ENCODE measurements at regions not wholly inside any gene's neighbourhood (a gene's known extent, or its start where the extent isn't known, plus 50 kb on each side); places are given as distances from the start of the nearest gene placed in this dataset.

DNA sequence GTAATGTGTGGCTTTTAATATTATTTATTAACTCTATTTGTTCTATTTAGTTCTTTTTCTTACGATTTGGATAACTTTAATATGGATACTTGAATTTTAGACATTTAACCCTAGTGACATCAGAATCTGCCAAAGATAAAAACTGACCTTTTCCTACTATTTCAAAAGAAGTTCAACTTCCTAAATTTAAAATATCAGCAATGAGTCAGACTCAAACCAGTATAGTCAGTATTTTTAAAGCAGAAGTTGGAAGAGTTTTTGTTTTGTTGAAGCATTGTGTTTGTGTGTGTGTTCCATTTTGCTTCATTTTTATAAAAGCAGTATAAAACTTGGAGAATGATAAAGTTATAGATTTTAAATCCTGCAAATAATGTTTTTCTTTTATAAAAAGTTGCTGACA is 251.8 kb upstream of the RASA1 start:
- no peaks in the 10 kb centered on the region for H3K4me1 ChIP-seq
- no peak overlapping the region for H3K9ac ChIP-seq
- H3K4me2 ChIP-seq (ENCODE audit: low read length), result no peak overlapping the region
- TF ChIP-seq, protein P1, sequence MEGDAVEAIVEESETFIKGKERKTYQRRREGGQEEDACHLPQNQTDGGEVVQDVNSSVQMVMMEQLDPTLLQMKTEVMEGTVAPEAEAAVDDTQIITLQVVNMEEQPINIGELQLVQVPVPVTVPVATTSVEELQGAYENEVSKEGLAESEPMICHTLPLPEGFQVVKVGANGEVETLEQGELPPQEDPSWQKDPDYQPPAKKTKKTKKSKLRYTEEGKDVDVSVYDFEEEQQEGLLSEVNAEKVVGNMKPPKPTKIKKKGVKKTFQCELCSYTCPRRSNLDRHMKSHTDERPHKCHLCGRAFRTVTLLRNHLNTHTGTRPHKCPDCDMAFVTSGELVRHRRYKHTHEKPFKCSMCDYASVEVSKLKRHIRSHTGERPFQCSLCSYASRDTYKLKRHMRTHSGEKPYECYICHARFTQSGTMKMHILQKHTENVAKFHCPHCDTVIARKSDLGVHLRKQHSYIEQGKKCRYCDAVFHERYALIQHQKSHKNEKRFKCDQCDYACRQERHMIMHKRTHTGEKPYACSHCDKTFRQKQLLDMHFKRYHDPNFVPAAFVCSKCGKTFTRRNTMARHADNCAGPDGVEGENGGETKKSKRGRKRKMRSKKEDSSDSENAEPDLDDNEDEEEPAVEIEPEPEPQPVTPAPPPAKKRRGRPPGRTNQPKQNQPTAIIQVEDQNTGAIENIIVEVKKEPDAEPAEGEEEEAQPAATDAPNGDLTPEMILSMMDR (IDR thresholded peaks at IDR 0.05), result no peak
- H3K36me3 ChIP-seq (ENCODE audit: control insufficient read depth, insufficient read depth, low read length), result no peaks in the 10 kb centered on the region
- H3K27ac ChIP-seq, result no peak overlapping the region
- no peaks in the 10 kb centered on the region for H3K79me2 ChIP-seq
- H3K4me3 ChIP-seq (ENCODE audit: low read depth, low read length), result no peak overlapping the region
- H2AFZ ChIP-seq, result no peak overlapping the region
- no peaks in the 10 kb centered on the region for H3K9me3 ChIP-seq (ENCODE audit: control insufficient read depth, low read length)
- H3K27me3 ChIP-seq (ENCODE audit: control insufficient read depth, insufficient read depth, low read length), result no peaks in the 10 kb centered on the region

DNA sequence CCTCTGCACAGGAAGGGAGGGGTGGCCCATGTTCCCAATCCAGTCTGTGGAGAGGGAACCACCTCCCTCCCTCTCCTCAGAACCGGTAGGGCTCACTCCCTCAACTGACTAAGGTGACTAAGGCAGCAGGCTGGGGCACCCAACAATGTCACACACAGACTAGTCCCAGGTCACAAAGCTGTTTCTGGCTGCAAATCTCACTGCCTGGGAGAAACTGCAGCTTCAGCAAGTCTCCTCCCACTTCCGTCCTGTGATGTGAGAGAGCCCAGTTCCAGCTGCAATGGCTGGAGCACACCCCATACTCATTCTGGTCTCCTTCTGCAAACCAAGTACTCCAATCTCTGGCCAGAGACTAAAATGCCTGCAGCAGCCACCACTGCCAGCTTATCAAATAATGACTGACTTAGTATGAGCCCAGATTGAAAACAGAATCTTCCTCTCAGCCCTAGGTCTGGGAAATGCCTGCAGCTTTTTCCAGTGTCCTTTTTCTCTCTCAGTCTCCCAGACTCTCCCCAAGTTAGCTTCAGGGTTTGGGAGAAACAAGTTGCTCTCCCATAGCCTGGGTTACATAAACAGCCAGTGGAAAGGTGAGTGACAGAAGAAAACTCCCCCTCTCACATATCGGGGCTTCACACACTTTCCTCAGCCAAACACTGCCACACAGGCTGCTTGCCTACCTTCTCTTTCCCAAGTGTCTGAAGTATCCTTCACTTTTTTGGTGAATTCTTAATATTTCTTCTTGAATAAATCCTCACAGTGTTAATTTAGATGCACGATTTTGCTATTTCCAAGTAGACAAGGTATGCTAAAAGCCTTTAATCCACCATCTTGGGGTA is 247.4 kb upstream of the RASA1 start:
- Histone ChIP-seq H3K27me3 (ENCODE audit: control insufficient read depth, insufficient read depth, low read length) (no peaks in the 10 kb centered on the region), H3K36me3 (ENCODE audit: control insufficient read depth, insufficient read depth, low read length) (no peaks in the 10 kb centered on the region), H3K79me2 (no peaks in the 10 kb centered on the region), H3K4me1 (no peaks in the 10 kb centered on the region), H3K27ac (no peak overlapping the region), H3K9me3 (ENCODE audit: control insufficient read depth, low read length) (no peaks in the 10 kb centered on the region), H3K4me3 (ENCODE audit: low read depth, low read length) (no peak overlapping the region), H2AFZ (peak overlapping the region; percentile 39), H3K4me2 (ENCODE audit: low read length) (no peak overlapping the region), H3K9ac (no peak overlapping the region)
- TF ChIP-seq, protein P1 (IDR thresholded peaks at IDR 0.05), result no peak

DNA sequence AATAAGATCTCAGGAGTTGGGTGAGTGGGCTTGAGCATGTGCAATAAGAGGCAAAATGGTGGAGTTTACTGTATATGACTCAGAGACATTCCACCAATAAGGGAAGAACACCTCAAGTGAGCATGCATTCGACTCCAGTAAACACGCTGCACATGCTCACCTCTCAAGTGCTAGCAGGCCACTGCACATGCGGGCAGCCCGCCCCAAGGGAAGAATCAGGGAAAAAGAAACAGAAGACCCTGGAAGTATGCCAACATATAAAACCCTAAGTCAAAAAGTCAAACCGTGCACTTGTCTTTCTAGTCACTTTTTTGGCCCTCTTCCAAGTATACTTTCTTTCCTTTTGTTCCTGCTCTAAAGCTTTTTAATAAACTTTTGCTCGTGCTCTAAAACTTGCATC is 245.3 kb upstream of the RASA1 start:
- H3K36me3 ChIP-seq (ENCODE audit: control insufficient read depth, insufficient read depth, low read length), result no peaks in the 10 kb centered on the region
- no peaks in the 10 kb centered on the region for H3K4me1 ChIP-seq
- no peaks in the 10 kb centered on the region for H3K27me3 ChIP-seq (ENCODE audit: control insufficient read depth, insufficient read depth, low read length)
- H3K4me3 ChIP-seq (ENCODE audit: low read depth, low read length), result no peak overlapping the region
- TF ChIP-seq, protein P1 (IDR thresholded peaks at IDR 0.05), result no peak
- no peak overlapping the region for H3K9ac ChIP-seq
- H3K4me2 ChIP-seq (ENCODE audit: low read length), result no peak overlapping the region
- H3K9me3 ChIP-seq (ENCODE audit: control insufficient read depth, low read length), result no peaks in the 10 kb centered on the region
- no peak overlapping the region for H2AFZ ChIP-seq
- no peaks in the 10 kb centered on the region for H3K79me2 ChIP-seq
- no peak overlapping the region for H3K27ac ChIP-seq

DNA sequence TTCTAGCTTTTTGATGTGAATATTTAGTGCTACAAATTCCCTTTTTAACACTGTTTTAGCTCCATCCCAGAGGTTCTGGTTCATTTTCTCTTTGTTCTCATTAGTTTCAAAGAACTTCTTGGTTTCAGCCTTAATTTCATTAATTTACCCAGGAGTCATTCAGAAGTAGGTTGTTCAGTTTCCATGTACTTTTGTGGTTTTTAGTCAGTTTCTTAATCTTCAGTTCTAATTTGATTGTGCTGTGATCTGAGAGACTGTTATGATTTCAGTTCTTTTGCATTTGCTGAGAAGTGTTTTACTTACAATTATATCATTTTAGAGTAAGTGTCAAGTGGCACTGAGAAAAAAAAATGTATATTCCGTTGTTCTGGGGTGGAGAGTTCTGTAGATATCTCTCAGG is 240.1 kb upstream of the RASA1 start:
- H3K9me3 ChIP-seq (ENCODE audit: control insufficient read depth, low read length), result no peaks in the 10 kb centered on the region
- no peak overlapping the region for H3K9ac ChIP-seq
- no peak overlapping the region for H3K4me3 ChIP-seq (ENCODE audit: low read depth, low read length)
- H3K79me2 ChIP-seq, result no peaks in the 10 kb centered on the region
- H3K4me2 ChIP-seq (ENCODE audit: low read length), result no peak overlapping the region
- H2AFZ ChIP-seq, result no peak overlapping the region
- no peaks in the 10 kb centered on the region for H3K36me3 ChIP-seq (ENCODE audit: control insufficient read depth, insufficient read depth, low read length)
- no peak overlapping the region for H3K27ac ChIP-seq
- no peaks in the 10 kb centered on the region for H3K4me1 ChIP-seq
- no peaks in the 10 kb centered on the region for H3K27me3 ChIP-seq (ENCODE audit: control insufficient read depth, insufficient read depth, low read length)
- TF ChIP-seq, protein P1 (IDR thresholded peaks at IDR 0.05), result no peak

DNA sequence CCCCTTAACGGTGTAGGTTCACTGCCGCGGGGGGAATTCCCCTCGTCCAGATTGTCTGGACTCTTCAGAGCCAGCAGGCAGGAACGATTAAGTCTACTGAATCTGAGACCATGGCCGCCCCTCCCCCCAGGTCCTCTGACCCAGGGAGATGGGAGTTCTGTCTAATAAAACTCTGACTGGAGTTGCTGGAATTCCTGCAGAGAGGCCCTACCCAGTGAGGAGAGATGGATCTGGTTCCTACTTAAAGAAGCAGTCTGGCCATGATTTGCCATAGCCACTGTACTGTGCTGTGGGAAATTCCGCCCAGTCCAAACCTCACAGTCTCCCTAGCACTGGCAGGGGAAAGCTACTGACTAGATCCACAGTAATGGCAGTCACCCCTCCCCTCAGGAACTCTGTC is 237.7 kb upstream of the RASA1 start:
- no peaks in the 10 kb centered on the region for H3K27me3 ChIP-seq (ENCODE audit: control insufficient read depth, insufficient read depth, low read length)
- no peak overlapping the region for H3K27ac ChIP-seq
- H3K4me2 ChIP-seq (ENCODE audit: low read length), result no peak overlapping the region
- H3K9me3 ChIP-seq (ENCODE audit: control insufficient read depth, low read length), result no peaks in the 10 kb centered on the region
- TF ChIP-seq, protein P1 (IDR thresholded peaks at IDR 0.05), result no peak
- H3K9ac ChIP-seq, result no peak overlapping the region
- no peaks in the 10 kb centered on the region for H3K4me1 ChIP-seq
- no peaks in the 10 kb centered on the region for H3K79me2 ChIP-seq
- no peak overlapping the region for H2AFZ ChIP-seq
- no peak overlapping the region for H3K4me3 ChIP-seq (ENCODE audit: low read depth, low read length)
- H3K36me3 ChIP-seq (ENCODE audit: control insufficient read depth, insufficient read depth, low read length), result no peaks in the 10 kb centered on the region

Measured in parathyroid adenoma (tissue), 2 donors.